Astrocyte of the cerebellum (primary cell): ENCODE measurements at regions not wholly inside any gene's neighbourhood (a gene's known extent, or its start where the extent isn't known, plus 50 kb on each side); places are given as distances from the start of the nearest gene placed in this dataset.

Source experiments
- DNase-seq: peaks from one replicate; pipeline ENCODE4 v3.0.0-alpha.2; 2011; ENCODE audit warnings: low read depth
- H3K4me3 ChIP-seq: 2 replicates; pipeline ENCODE4 v1.5.1; 2011; ENCODE audit warnings: mild to moderate bottlenecking, low read depth, low read length, moderate library complexity
- in situ Hi-C: cut with HindIII; loops from 2 replicates; pipeline ENCODE4 v1.10.0; 2017; ENCODE audit warnings: low sequenced_read_pairs
- TF ChIP-seq, protein P1 (sequence below): IDR thresholded peaks from 2 replicates; pipeline ENCODE4 v1.5.1; 2012; ENCODE audit warnings: low read length, low read depth, moderate library complexity, mild to moderate bottlenecking; ENCODE audit errors: missing control alignments

DNA sequence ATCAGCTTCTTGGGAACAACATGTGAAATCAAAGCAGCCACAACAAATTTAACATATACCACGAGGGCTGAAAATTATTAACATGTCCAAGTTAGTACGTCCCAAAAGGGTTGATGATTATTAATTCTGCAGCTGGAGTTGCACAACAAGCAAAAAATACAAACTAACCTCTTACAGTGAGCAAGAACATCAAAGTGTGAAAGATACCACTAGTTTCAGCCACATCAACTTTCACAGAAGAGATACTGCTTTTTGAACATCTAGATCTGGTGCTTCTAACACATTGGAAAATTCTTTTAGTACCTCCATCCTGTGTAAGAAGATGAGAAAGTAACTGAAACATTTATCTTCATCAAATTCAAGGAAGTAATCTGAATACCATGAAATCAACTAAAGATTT, 334.1 kb downstream of the PCDH7 start:
- no peak for DNase-seq
- in situ Hi-C loops: no loop called here

DNA sequence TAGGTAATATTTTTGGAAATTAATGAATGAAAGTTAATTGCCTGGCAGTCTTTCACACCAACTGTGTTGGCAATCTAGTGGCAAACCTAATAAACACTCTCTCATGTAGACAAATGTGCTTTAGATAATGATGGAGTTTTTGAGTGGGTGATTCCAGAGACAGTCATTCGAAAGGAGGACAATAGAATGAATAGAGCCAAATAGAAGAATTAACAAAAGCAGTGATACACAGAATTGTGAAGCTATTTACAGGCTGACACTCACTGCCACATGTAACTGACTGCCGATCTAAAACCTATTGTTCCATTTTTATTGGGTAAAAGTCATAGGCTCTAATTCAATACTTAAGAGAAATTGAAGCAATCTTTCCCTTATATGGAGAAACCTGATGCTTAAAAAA, 338.5 kb downstream of the PCDH7 start:
- in situ Hi-C loops: no loop called here
- TF ChIP-seq, protein P1, sequence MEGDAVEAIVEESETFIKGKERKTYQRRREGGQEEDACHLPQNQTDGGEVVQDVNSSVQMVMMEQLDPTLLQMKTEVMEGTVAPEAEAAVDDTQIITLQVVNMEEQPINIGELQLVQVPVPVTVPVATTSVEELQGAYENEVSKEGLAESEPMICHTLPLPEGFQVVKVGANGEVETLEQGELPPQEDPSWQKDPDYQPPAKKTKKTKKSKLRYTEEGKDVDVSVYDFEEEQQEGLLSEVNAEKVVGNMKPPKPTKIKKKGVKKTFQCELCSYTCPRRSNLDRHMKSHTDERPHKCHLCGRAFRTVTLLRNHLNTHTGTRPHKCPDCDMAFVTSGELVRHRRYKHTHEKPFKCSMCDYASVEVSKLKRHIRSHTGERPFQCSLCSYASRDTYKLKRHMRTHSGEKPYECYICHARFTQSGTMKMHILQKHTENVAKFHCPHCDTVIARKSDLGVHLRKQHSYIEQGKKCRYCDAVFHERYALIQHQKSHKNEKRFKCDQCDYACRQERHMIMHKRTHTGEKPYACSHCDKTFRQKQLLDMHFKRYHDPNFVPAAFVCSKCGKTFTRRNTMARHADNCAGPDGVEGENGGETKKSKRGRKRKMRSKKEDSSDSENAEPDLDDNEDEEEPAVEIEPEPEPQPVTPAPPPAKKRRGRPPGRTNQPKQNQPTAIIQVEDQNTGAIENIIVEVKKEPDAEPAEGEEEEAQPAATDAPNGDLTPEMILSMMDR: no peak
- H3K4me3 ChIP-seq: no peak overlapping the region
- DNase-seq: no peak

More for the DNA sequence above, 334.1 kb downstream of the PCDH7 start:
- no peak overlapping the region for H3K4me3 ChIP-seq
- TF ChIP-seq, protein P1: no peak

DNA sequence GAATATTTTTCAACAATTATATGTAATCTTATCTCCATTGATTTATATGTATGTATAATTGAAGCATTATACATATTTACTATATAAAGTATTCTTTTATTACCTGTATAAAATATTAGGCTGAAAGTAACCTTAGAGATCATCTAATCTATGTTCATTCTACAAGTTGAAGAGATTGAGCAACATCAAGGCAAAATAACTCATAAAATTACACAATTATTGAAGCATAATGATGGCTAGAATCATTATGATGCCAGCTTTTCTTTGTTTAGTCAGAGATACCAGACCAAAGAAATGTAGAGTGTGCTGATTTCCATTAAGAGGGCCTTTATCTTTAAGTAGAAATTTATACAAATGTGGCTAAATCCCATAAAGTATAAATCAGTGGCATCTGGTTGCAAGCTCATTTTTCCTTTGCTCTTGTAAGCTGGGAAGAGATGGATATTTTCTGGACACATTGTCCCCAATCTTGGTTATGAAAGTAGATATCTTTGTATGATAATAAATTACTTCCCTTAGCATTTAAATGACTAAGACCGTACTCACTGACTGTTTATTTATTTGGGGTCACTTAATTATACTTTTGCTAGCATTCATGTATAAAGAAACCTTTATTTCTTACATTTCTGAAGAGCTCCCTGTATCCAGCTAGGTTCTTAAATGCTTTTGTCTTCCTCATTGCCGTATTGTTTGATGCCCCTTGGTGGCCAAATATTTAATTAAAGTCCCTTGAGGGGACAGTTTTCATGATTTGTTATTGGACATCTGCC, 339.8 kb downstream of the PCDH7 start:
- TF ChIP-seq, protein P1: no peak
- no peak for DNase-seq
- in situ Hi-C loops: no loop called here
- no peak overlapping the region for H3K4me3 ChIP-seq

DNA sequence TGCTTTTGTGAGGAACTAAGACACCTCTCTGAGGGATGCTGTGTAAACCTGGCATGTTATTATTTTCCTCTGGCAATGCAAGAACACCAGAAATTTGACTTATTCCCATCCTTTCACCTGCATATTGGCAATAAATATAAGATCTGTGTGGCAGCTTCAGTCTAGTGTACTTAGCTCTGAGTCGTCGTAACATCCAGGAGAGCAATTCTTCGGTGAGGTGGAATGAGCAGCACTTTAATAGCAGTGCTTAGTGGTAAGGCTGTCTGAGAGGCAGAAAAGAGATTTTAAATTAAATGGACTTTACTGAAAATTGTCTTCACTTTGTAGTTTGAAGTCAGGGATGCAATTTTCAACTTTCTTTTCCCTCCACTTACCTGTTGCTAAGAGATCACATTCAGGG, 344.9 kb downstream of the PCDH7 start:
- no peak overlapping the region for H3K4me3 ChIP-seq
- DNase-seq: no peak
- in situ Hi-C loops: no loop called here
- TF ChIP-seq, protein P1: no peak

DNA sequence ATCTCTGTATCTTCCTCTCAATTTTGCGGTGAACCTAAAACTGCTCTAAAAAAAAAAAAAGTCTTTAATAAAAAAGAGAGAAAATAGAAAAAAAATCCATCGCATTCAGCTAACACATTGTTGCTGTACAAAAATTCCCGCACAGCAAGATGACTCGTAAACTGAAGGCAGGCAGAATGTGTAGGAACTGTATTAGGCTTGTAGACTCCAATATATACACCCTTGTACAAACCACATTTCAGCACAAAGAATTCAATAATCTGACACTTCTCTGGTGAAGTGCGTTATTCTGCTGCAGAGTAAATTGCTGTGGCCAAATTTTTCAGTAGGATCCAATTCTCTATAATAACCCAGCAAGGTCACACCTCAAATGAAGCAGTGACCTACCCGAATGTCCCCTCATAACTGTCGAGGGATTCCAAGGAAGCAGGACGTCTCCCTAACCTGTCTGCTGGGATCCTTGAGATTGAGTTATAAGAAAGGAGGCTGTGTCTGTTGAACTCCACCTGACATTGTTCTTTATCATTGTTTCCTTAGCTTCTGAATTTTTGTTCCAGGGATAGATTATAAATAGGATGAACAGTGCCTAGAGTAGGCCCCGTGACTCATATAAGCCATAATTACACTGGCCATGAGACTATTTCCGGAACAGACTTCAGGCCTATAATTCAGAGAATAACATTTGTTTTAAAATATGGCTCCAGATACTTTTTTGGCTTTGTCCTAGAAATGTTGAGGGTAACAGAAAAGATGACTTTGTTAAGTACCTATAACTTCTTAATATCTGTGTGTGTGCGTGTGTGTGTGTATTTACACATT, 348.3 kb downstream of the PCDH7 start:
- TF ChIP-seq, protein P1: no peak
- DNase-seq: no peak
- in situ Hi-C loops: no loop called here

DNA sequence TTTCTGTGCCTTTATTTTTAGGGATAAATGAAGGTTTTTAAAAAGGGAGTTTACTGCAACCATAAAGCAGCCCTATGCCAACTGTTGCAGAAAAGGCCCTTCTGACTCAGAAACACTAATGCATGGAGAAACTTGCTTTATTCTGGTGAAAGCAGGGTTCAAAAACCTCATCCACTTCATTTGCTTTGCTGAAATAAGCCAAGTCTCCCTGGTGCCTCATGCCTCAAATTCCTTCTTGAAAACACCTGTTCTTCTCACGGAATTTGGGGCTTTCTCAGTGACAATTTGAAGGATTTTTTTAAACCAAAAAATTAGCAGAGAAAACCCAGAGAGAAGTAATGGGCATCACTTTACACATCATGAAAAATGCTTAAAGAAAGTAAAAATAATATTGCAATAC, 349.0 kb downstream of the PCDH7 start:
- H3K4me3 ChIP-seq: no peak overlapping the region
- in situ Hi-C loops: no loop called here
- DNase-seq: no peak
- TF ChIP-seq, protein P1: no peak

More for the DNA sequence above, 348.3 kb downstream of the PCDH7 start:
- no peak overlapping the region for H3K4me3 ChIP-seq
